ENCODE measurements at regions not wholly inside any gene's neighbourhood (a gene's known extent, or its start where the extent isn't known, plus 50 kb on each side); places are given as distances from the start of the nearest gene placed in this dataset.
A peak's percentile ranks its signal among the peaks of the same experiment; 100 is the strongest.

DNA sequence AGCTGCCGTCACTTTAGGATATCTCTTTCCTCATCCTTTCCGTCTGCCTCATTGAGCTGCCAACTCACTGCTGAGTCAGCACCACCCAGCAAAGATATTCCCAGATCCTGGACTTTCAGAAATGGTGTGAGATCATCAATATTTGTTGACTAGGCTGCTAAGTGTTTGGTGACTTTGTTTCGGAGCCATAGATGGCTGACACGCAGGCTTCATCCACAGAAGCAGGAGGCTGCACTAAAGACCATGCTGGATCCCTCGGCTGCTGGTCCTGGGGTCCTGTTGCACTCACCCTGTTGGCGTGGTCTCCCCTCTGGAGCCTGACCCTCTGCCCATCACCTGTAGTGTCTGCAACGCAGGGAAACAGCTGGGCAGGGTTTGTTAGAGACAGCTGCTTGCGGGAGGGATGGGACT, 96.5 kb downstream of the ERMARD start:
- no peak for DNase-seq (ENCODE audit: low spot score)

DNA sequence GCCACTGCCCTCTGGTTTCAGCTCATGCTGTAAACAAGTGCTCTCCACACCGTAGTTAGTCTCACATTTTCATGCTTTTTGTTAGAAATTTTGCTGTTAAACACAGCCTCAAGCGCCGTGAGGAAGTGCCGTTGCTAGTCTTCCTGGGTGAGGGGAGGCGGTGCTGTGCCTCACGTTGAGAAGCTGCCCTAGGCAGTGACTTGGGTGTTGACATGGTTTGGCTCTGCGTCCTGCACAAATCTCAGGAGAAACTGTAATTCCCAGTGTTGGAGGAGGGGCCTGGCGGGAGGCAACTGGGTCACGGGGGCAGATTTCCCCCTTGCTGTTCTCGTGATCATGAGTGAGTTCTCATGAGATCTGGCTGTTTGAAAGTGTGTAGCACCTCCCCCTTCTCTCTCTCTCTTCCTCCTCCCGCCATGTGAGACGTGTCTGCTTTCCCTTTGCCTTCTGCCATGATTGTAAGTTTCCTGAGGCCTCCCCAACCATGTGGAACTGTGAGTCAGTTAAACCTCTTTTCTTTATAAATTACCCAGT, 95.8 kb downstream of the ERMARD start:
- DNase-seq (ENCODE audit: low spot score): no peak

DNA sequence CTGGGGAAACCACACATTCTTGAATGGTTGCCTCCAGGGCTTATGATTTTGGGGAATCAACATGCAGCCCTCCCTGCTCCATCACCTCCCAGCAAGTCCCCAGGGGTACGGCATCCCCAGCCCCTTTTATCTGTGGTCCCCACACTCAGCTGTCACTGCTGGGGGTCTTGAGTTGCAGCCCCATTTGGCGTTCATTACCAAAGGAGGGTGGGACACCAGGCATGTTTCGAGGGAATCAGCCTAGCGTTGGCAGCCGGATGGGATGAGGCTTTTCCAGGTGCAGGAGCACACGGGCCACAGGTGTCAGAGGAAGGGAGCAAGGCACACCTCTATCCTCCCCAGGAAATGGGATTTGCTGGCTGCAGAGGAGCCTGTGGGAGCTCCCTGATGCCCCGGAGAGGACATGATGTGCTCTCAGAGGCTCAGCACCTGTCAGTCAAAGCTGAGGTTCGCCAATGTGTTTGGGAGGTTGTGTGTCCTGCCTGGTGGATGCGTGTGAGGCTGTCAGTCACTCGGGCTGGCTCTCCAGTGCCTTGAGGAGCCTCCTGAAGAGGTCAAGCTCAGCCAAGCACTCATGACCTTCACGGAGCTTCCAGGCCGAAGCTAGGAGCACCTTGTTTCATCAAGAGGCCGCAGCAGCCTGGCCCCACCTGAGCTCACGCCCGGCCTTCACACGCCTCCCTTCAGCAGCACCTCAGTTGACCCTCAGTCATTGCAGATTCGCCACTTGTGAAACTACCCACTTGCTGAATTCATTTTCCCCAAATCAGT, 95.0 kb downstream of the ERMARD start:
- no peak for DNase-seq (ENCODE audit: low spot score)

DNA sequence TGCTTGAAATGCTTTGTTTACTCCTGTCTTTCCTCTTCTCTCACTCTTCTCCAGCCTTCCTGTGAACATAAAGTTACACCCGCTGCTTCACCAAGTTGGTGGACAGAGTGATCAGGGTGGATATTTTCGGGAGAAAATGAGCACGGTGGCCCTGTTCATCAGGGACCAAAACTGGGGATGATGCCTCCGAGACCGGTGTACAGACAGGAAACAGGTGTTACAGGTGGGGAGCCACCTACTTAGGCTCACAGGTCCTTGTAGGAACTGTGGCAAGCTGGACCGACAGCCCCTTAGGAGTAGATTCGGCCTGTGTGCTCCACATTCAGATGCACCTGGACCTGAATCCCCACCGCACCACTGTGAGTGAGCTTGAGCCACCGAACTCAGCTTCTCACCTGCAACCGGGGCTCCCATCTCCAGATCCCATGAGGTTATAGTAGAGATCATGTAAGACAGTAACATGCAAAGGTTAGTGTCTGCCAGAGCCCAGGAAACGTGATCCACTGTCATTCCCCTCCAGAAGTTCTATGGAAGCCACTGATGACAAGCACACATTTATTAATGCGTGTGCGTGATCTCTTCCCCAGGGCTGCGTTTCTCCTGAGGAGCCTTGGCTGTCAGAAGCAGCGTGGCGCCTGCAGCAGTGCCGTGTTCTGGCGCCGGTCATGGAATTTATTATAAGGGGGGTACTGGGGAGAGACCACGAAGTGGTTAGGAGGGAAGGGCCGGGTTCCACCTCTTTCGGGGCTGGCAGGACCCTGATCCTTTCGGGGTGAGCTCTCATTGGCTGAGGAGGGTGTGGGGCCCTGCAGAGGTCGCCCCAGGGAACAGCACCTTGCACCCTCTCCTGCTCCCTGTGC, 94.2 kb downstream of the ERMARD start:
- no peak for DNase-seq (ENCODE audit: low spot score)

DNA sequence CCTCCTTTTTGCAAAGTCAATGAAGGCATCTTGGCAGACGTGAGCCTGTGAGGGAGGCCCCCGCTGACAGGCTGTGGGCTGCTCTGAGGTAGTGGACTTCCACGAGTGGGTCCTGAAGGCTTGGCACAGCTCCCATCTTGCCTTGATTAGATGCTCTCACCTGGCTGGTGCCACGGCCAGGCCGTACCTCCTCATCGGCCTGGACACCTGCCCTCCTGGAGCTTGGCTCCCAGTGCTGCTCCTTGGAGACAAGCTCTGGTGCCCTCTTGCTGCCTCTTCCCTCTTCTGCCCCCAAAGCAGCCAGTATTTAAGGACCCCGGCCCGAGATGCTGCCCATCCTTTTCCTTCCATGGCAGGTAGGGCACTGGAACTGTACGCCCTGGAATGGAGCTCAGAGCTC, 93.5 kb downstream of the ERMARD start:
- DNase-seq (ENCODE audit: low spot score): no peak

DNA sequence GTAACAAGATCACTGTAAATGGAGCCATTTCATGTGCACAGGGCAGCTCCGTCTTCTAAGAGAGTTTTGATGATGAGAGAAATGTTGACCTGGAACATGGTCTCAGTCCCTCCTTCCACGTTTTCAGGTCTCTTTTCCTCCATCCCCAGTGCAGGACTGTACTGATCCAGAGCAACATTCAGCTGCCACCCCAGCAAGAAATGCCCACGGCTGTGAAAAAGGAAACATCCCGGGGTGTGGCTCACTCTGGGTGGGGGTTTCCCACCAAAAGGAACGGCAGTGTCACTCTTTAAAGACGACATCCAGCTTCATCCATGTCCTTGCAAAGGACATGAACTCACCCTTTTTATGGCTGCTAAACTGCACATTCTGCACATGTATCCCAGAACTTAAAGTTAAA, 92.6 kb downstream of the ERMARD start:
- DNase-seq (ENCODE audit: low spot score): no peak

DNA sequence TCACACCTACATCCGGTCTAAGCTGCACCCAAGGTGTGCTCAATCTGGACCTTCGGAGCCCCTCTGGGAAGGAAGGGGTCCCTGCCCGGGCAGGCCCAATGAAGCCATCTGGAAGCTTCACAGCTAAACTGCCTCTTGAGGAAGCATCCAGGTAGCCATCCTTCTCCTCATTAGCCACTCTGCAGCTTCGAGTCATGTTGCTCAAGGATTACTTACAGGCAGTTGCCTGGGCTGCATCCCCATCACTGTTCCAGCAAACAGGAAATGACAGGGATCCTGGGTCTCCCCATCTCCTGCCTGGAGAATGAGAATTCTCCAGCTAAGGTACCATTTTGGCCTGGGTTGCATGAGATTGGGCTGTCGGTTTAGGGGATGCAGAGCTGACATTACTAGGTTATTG, 91.7 kb downstream of the ERMARD start:
- DNase-seq (ENCODE audit: low spot score): no peak

DNA sequence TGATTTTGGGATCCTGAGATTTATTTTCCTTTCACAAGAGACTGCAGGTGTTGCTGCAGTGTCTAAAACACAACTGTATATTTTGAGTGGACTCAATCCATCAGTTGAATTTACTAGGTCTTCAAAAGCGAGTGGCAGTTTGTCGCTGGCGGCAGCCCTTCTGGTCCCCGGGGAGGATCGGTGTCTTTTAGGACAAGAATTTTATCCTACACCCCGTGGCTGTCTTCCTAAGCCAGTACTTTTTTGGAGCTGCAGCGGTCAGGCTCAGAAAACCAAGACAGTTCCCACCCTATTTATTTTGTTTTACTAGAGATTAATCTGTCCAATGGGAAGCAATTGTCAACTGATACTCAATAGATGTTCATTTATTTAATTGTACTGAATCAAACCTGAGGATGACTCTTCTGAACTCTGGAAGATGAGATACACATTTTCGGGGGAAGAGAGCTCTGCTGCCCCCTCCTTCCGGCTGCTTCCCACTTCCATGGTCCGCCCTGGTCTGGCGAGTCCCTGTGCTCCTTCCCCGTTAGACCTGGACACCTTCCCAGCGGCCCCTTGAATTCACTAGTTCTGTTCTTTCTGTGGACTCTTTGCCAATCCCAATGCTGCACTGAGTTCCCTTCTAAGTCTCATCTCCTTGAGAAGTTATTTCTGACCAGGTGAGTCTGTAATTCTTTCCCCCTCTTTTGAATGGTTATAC, 90.6 kb downstream of the ERMARD start:
- no peak for DNase-seq (ENCODE audit: low spot score)

DNA sequence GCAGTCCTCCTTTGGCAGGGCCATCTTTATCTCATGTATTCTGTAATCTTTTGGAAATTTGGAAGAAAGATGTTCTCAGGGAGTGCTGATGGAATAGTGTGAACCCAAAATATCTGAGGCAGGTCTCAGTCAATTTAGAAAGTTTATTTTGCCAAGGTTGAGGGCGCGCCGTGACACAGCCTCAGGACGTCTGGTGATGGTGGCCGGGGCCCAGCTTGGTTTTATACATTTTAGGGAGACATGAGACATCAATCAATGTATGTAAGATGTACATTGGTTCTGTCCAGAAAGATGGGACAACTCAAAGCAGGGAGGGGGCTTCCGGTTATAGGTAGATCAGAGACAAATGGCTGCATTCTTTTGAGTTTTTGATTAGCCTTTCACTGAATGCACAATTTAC, 89.8 kb downstream of the ERMARD start:
- DNase-seq (ENCODE audit: low spot score): no peak

DNA sequence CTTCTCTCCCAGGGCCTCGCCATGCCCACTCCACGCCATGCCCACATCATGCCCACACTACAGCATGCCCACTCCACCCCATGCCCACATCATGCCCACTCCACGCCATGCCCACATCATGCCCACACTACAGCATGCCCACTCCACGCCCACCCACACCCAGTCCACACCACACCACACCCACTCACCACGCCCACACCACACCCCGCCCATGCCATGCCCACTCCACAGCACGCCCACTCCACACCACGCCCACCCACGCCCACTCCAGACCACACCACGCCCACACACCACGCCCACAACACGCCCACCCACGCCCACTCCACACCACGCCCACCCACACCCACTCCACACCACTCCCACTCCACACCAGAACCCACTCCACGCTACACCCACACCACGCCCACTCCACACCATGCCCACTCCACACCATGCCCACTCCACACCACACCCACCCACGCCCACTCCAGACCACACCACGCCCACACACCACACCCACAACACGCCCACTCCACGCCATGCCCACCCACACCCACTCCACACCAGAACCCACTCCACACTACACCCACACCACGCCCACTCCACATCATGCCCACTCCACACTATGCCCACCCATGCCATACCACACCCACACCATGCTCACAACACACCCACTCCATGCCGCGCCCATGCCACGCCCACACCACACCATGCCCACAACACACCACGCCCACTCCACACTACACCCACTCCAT, 88.6 kb downstream of the ERMARD start:
- DNase-seq (ENCODE audit: low spot score): no peak

DNA sequence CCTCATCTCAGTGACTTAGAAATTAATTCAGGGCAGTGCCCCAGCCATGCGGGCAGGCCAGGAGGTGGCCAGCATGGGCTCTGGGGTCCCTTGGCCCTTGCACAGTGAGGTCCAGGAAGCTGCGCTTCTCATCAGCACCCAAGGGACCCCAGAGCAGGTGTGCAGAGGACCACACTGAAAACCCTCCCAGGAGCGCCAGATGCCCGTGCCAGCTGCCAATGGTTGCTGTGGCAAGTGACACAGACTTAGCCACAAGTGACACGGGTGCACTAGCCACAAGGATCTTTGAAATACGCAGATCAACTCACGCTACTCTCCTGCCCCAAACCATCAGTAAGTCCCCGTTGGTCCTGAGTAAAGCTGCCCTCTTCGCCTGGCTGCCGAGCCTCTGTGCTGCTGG, 88.1 kb downstream of the ERMARD start:
- no peak for DNase-seq (ENCODE audit: low spot score)

DNA sequence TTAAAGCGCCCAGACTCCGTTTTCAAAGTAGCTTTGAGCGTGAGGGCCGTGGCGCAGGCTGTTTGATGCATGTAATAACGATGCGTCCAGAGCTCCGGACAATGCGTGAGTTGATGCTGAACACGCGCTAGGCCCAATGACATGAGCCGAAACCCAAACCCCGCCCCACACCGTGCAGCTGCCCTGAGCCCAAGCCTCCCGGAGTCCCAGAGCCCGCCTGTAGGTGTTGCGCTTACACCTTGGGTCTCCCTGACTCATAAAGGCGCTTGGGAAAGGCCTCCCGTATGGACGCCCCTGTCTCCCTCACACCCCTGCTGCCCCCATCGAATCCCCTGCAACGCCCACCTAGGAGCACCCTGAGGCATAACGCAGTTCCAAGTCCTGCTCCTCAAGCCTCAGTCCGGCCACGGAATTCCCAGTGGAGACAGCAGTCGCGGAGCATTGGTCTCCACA, 87.6 kb downstream of the ERMARD start:
- no peak for DNase-seq (ENCODE audit: low spot score)

DNA sequence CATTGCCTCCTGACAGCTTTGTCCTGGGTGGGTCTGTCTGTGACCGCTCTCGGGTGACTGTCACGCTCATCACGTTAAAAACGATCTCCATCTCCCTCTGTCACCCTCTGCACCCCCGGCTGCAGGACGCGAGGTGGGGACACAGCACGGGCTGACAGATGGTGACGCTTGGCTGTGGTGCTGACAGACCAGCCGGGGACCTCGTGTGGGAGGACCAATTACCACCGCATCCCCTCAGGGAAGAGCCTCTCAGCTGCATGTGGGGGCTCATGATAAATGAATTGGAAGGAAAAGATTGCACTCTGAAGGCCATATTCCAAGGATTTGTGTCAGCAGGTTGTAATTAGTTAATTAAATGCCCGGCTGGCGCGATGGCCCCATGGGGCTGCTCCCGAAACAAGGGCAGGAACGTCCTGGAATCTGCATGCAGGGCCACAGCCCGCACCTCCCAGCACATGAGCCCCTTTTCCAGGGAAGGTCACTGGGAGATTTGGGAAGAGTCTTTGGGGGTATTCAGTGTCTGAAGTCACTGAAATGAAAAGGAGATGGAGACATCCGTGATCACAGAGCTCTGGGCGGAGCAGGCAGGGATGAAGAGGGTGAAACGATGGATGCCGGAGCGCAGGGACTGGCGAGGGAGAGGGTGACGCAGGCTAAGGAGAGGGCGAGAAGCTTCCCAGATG, 87.1 kb downstream of the ERMARD start:
- no peak for DNase-seq (ENCODE audit: low spot score)

DNA sequence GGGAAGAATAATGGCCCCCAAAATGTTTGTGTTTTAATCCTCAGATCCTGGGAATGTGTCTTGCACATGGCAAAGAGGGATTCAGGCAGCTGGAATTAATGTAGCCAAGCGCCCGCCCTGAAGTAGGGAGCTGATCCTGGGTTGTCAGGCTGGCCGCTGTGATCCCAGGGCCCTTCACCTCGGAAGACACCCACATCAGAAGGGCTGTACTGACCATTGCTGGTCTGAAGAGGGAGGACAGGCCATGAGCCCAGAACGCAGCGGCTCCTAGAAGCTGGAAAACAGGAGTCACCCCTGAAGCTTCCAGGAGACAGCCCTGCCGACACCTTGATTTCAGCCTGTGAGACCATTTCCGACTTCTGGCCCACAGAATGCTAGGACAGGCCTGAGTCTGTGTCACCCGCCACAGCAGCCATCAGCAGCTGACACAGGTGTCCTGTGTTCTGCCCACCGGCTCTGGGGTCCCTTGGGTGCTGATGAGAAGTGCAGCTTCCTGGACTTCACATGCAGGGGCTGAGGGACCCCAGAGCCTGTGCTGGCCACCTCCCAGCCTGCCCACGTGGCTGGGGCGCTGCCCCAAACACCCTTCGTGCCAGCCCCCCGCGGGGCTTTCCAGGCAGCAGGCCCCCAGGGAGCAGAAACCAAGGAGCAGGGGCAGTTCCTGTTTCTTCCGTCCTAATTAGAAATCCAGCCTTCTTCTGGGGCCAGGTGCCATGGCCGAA, 86.3 kb downstream of the ERMARD start:
- DNase-seq (ENCODE audit: low spot score): no peak

DNA sequence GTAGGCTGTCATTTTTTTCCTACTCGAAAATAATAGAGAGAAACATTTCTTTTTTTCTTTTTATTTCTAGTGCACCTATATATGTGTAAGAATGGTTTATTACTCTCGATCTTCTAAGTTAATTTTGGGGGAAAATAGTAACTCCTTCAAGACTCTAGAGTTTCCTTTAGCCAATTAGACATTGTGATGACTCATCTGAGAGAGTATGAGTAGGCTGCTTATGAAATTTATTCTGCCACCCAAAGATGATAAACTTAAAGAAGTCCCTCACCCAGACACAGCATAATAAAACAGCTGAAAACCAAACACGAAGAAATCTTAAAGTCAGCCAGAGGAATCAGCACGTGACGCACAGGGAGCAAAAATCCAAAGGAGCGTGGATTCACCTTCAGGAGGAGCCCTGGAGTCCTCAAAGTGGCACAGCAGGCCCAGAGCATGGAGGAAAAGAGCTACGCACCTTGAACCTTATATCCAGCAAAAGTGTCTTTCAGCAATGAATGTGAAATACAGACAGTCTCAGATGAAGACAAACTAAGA, 81.9 kb downstream of the ERMARD start:
- DNase-seq (ENCODE audit: low spot score): no peak

DNA sequence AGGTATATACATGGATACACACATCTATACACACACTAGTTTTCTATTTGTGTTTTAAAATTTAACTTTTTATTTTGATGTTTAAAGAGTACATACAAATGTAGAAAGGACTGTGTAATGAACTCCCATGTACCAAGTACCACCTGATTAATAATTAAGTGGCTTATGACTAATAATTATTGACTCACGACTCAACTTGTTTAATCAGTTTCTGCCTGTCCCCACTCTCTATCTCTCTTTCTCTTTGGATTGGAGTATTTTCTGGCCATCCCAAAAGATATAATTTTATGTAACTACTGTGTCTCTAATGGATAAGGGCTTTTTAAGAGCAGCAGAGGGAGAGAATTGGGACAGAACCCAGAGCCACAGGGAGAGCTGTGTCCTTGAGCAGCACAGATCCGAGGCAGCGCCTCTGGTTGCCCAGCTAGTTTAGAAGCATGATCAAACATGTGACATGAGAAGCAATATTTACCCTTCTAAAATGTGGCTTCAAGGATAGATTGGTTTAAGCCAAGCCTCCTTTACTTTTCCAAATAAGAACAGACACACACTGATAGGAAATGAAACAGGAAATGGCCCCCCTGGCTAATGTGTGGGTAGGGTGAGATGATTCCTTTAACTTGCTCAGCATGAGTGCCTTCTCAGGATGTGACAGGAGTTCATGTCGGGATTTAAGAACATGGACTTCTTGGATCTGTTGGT, 81.0 kb downstream of the ERMARD start:
- no peak for DNase-seq (ENCODE audit: low spot score)

DNA sequence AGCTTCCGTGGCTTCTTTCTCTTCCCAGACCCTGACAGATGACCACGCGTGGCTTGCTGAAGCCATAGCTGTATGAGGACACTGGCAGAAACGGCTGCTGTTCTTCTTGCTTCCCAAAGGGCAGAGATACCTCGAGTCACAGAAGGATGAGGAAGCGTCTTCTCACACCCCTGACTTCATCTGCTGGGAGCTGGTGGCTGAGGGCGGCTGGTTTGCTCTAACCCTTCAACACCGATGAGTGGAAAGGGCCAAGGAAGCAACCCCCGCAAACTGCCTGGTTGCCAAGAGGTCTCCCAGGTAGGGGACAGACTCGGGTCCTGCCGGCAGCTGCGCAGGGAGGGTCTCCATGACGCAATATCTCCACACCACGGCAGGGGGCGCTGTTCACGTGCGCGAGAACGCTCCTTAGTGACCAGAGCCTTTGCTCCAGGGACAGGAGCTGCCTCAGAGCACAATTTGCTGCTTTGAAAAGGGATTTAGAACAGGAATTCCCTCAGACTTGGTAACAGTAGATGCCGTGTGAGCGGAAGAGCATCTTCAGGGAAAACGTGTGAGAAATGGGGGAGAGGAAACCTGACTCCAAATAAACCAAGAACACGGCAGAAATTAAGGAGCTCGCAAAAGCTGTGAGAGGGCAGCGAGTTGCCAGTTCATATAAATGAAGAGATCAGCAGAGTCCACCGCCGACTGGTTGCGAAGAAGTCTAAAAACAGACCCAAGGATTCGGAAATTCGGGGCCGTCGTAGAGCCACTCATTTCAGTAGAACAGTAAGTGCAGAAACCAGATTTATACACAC, 80.2 kb downstream of the ERMARD start:
- peak; percentile 86 for DNase-seq (ENCODE audit: low spot score)
